IMR-90 (cell line): ENCODE measurements at regions not wholly inside any gene's neighbourhood (a gene's known extent, or its start where the extent isn't known, plus 50 kb on each side); places are given as distances from the start of the nearest gene placed in this dataset.

Experiments used
- ATAC-seq: fragments of 200-7000 bp; cut with Tn5 transposase; 2 replicates; pipeline ENCODE4 v1.9.1; 2020; ENCODE audit warnings: low read depth, mild to moderate bottlenecking, moderate library complexity
- BruUV-seq: library from RNA; stranded (reverse); fragments of 400-500 nt; replicated peaks from 2 replicates; lab custom pipeline; 2021; lab: Mats Ljungman, UMichigan
- CTCF ChIA-PET: fragments of 300-600 bp; formaldehyde crosslinking; extraction: SDS; loops from one replicate; lab custom pipeline; 2021; ENCODE audit warnings: antibody characterized with exemption; lab: Yijun Ruan, JAX
- POLR2A ChIA-PET: fragments of 300-600 bp; sonication (Branson Sonifier 250); formaldehyde crosslinking; loops from one replicate; lab custom pipeline; 2022; ENCODE audit warnings: antibody characterized with exemption; ENCODE audit not compliant: unreplicated experiment; lab: Charles Lee
- DNase-seq: peaks from one replicate; pipeline ENCODE4 v3.0.0; 2013
- H2AFZ ChIP-seq: replicated peaks from 2 replicates; pipeline ENCODE3; 2013; ENCODE audit warnings: low read length, mild to moderate bottlenecking; ENCODE audit not compliant: poor library complexity
- H2AK5ac ChIP-seq: 2 replicates; pipeline ENCODE4 v1.6.1; 2013; ENCODE audit warnings: low read depth, low read length, inconsistent platforms
- H2AK9ac ChIP-seq: replicated peaks from 2 replicates; pipeline ENCODE3; 2013; ENCODE audit warnings: mild to moderate bottlenecking, low read depth, low read length, moderate library complexity; ENCODE audit not compliant: poor library complexity
- H2BK120ac ChIP-seq: 2 replicates; pipeline ENCODE4 v1.6.1; 2013; ENCODE audit warnings: low read depth, low read length, inconsistent platforms
- H2BK15ac ChIP-seq: 3 replicates; pipeline ENCODE4 v1.6.1; 2013; ENCODE audit warnings: low read depth, low read length, inconsistent platforms
- H2BK20ac ChIP-seq: 2 replicates; pipeline ENCODE4 v1.6.1; 2013; ENCODE audit warnings: low read depth, mild to moderate bottlenecking, inconsistent platforms, low read length, moderate library complexity
- H2BK5ac ChIP-seq: 2 replicates; pipeline ENCODE4 v1.6.1; 2013; ENCODE audit warnings: mild to moderate bottlenecking, low read depth, low read length, inconsistent platforms; ENCODE audit not compliant: poor library complexity, severe bottlenecking
- H3K14ac ChIP-seq: replicated peaks from 2 replicates; pipeline ENCODE4 v1.6.1; 2013; ENCODE audit warnings: low read depth, low read length, inconsistent platforms
- H3K18ac ChIP-seq: 2 replicates; pipeline ENCODE4 v1.6.1; 2013; ENCODE audit warnings: low read depth, low read length, control low read depth
- H3K23ac ChIP-seq: 2 replicates; pipeline ENCODE4 v1.6.1; 2013; ENCODE audit warnings: low read depth, low read length, inconsistent platforms
- H3K27ac ChIP-seq: 2 replicates; pipeline ENCODE4 v1.5.1; 2013; ENCODE audit warnings: mild to moderate bottlenecking, control low read depth, low read length; ENCODE audit not compliant: insufficient read depth
- H3K27me3 ChIP-seq: 2 replicates; pipeline ENCODE4 v1.6.1; 2013; ENCODE audit warnings: low read length; ENCODE audit not compliant: control insufficient read depth, insufficient read depth
- H3K36me3 ChIP-seq: 2 replicates; pipeline ENCODE4 v1.6.1; 2013; ENCODE audit warnings: low read length, mixed read lengths; ENCODE audit not compliant: control insufficient read depth, insufficient read depth
- H3K4ac ChIP-seq: 2 replicates; pipeline ENCODE4 v1.6.1; 2013; ENCODE audit warnings: low read depth, low read length, inconsistent platforms
- H3K4me1 ChIP-seq: 2 replicates; pipeline ENCODE4 v1.6.1; 2013; ENCODE audit warnings: low read length, mixed read lengths; ENCODE audit not compliant: control insufficient read depth, insufficient read depth
- H3K4me2 ChIP-seq: 2 replicates; pipeline ENCODE4 v1.6.1; 2013; ENCODE audit warnings: low read depth, mild to moderate bottlenecking, control low read depth, low read length, moderate library complexity
- H3K4me3 ChIP-seq: 2 replicates; pipeline ENCODE4 v1.5.1; 2013; ENCODE audit warnings: low read depth, mild to moderate bottlenecking, control low read depth, low read length, moderate library complexity; ENCODE audit not compliant: insufficient read depth
- H3K56ac ChIP-seq: 2 replicates; pipeline ENCODE4 v1.6.1; 2013; ENCODE audit warnings: low read length, inconsistent platforms; ENCODE audit not compliant: insufficient read depth; ENCODE audit errors: extremely low read depth
- H3K79me1 ChIP-seq, 2 experiments: 2 replicates each; pipeline ENCODE4 v1.6.1; 2013; ENCODE audit warnings: low read length in 2 of 2, inconsistent platforms in 1 of 2, low read depth in 1 of 2
- H3K9ac ChIP-seq: 2 replicates; pipeline ENCODE4 v1.6.1; 2013; ENCODE audit warnings: low read depth, low read length, control low read depth
- H3K9me1 ChIP-seq: 2 replicates; pipeline ENCODE4 v1.6.1; 2013; ENCODE audit warnings: low read length, inconsistent platforms; ENCODE audit not compliant: insufficient read depth
- H3K9me3 ChIP-seq: 2 replicates; pipeline ENCODE4 v1.6.1; 2013; ENCODE audit warnings: low read length; ENCODE audit not compliant: control insufficient read depth, insufficient read depth
- H4K20me1 ChIP-seq: 2 replicates; pipeline ENCODE4 v1.6.1; 2013; ENCODE audit warnings: low read length, inconsistent platforms; ENCODE audit not compliant: insufficient read depth
- H4K5ac ChIP-seq: 2 replicates; pipeline ENCODE4 v1.6.1; 2013; ENCODE audit warnings: mild to moderate bottlenecking, low read depth, low read length, control low read depth
- H4K8ac ChIP-seq, 2 experiments: 2 replicates each; pipeline ENCODE4 v1.6.1; 2013; ENCODE audit warnings: low read depth in 2 of 2, low read length in 2 of 2, control low read depth in 1 of 2, inconsistent platforms in 1 of 2
- H4K91ac ChIP-seq: 2 replicates; pipeline ENCODE4 v1.6.1; 2013; ENCODE audit warnings: low read depth, low read length, inconsistent platforms; ENCODE audit not compliant: insufficient read depth
- BHLHE40 ChIP-seq: fragments of 150-350 bp; IDR thresholded peaks from 2 replicates; pipeline ENCODE4 v1.6.1; 2016; ENCODE audit warnings: mild to moderate bottlenecking, low read depth, low read length
- CEBPB ChIP-seq: IDR thresholded peaks from 2 replicates; pipeline ENCODE4 v1.6.1; 2012; ENCODE audit warnings: low read depth, low read length, improper control_type of control experiment
- CHD1 ChIP-seq: IDR thresholded peaks from 2 replicates; pipeline ENCODE4 v1.6.1; 2012; ENCODE audit warnings: low read depth, low read length, improper control_type of control experiment
- CTCF ChIP-seq: conservative IDR thresholded peaks from 2 replicates; pipeline ENCODE4 v1.5.1; 2012; ENCODE audit warnings: mild to moderate bottlenecking, low read depth, low read length, improper control_type of control experiment
- ELK1 ChIP-seq: fragments of 150-350 bp; IDR thresholded peaks from 2 replicates; pipeline ENCODE4 v1.6.1; 2016; ENCODE audit warnings: low read depth, mild to moderate bottlenecking, low read length, moderate library complexity, borderline replicate concordance
- FOS ChIP-seq: fragments of 150-350 bp; IDR thresholded peaks from 2 replicates; pipeline ENCODE4 v1.6.1; 2016; ENCODE audit warnings: low read depth, low read length
- MAFK ChIP-seq: IDR thresholded peaks from 2 replicates; pipeline ENCODE4 v1.6.1; 2012; ENCODE audit warnings: low read depth, low read length, improper control_type of control experiment
- MAZ ChIP-seq: IDR thresholded peaks from 2 replicates; pipeline ENCODE4 v1.6.1; 2012; ENCODE audit warnings: low read depth, mild to moderate bottlenecking, low read length, improper control_type of control experiment, moderate library complexity, borderline replicate concordance
- MXI1 ChIP-seq: IDR thresholded peaks from 2 replicates; pipeline ENCODE4 v1.6.1; 2012; ENCODE audit warnings: low read depth, mild to moderate bottlenecking, low read length, moderate library complexity, borderline replicate concordance
- NFE2L2 ChIP-seq: fragments of 150-350 bp; IDR thresholded peaks from 2 replicates; pipeline ENCODE4 v1.6.1; 2016; ENCODE audit warnings: low read depth, mild to moderate bottlenecking, low read length
- RAD21 ChIP-seq: IDR thresholded peaks from 2 replicates; pipeline ENCODE4 v1.6.1; 2012; ENCODE audit warnings: low read length, improper control_type of control experiment
- RCOR1 ChIP-seq: IDR thresholded peaks from 2 replicates; pipeline ENCODE4 v1.6.1; 2012; ENCODE audit warnings: mild to moderate bottlenecking, low read length, improper control_type of control experiment; ENCODE audit not compliant: insufficient replicate concordance
- RFX5 ChIP-seq: IDR thresholded peaks from 2 replicates; pipeline ENCODE4 v1.8.0; 2012; ENCODE audit warnings: low read depth, mild to moderate bottlenecking, low read length, moderate library complexity
- SMC3 ChIP-seq: fragments of 150-350 bp; IDR thresholded peaks from 2 replicates; pipeline ENCODE4 v1.6.1; 2016; ENCODE audit warnings: low read depth, mild to moderate bottlenecking, antibody characterized with exemption, low read length, moderate library complexity
- WGBS, 2 experiments: methylation state at CpG; one replicate each; pipeline versions ENCODE4 v1.1.5 to v1.1.7; 2013; ENCODE audit warnings: missing lambda C conversion rate in 2 of 2; ENCODE audit not compliant: insufficient read length in 1 of 2; ENCODE audit errors: extremely low coverage in 2 of 2; 5-methylcytosine and 5-hydroxymethylcytosine counted together
- dilution Hi-C: fragments of 300-500 bp; cut with HindIII; formaldehyde crosslinking; loops from one replicate; pipeline ENCODE4 v1.14.3; 2018; ENCODE audit warnings: low sequenced_read_pairs; ENCODE audit not compliant: unreplicated experiment
- in situ Hi-C: fragments of 300-500 bp; cut with MboI; formaldehyde crosslinking; loops from 3 replicates; pipeline ENCODE4 v1.14.3; 2019; ENCODE audit warnings: low sequenced_read_pairs, inconsistent platforms, mixed read lengths
- intact Hi-C: fragments of 100-400 bp; cut with micrococcal nuclease; formaldehyde crosslinking; loops from 2 replicates; pipeline ENCODE4 v1.10.0; 2022

GRCh38 chr13:76503766-76504165, 382.4 kb downstream of the KCTD12 start:
- H3K4me3 ChIP-seq: no peak overlapping the region
- ChIA-PET POLR2A (no interaction called here), CTCF (no interaction called here)
- H3K18ac ChIP-seq: no peak overlapping the region
- H3K4me1 ChIP-seq: no peaks in the 10 kb centered on the region
- no peaks in the 10 kb centered on the region for H3K79me1 ChIP-seq
- H4K20me1 ChIP-seq: no peaks in the 10 kb centered on the region
- H3K23ac ChIP-seq: no peak overlapping the region
- no peak overlapping the region; the same call in 1 of the 2 replicates for H2AK5ac ChIP-seq
- H3K27me3 ChIP-seq: peaks cover 16% of the 10 kb centered on the region
- no peak overlapping the region for H2BK120ac ChIP-seq
- 88% methylated on average over 4 of the region's 5 CpGs; no CpG with 5 or more reads in 1 of the 2 experiments for WGBS, 2 experiments
- ATAC-seq (no peak), DNase-seq (no peak)
- H3K14ac ChIP-seq: no peak overlapping the region
- H3K9ac ChIP-seq: no peak overlapping the region
- no peak overlapping the region for H3K4me2 ChIP-seq
- no peak overlapping the region for H2BK15ac ChIP-seq
- no peak for TF ChIP-seq RAD21
- TF ChIP-seq BHLHE40: no peak
- TF ChIP-seq RCOR1: no peak
- no peak for TF ChIP-seq NFE2L2
- TF ChIP-seq RFX5: no peak
- no peak for TF ChIP-seq CHD1
- no peak for TF ChIP-seq MXI1
- TF ChIP-seq MAFK: no peak
- TF ChIP-seq CEBPB: no peak
- TF ChIP-seq MAZ: no peak
- TF ChIP-seq SMC3: no peak
- no peak for TF ChIP-seq ELK1
- no peak for TF ChIP-seq CTCF
- no peak for TF ChIP-seq FOS
- H3K4ac ChIP-seq: no peak overlapping the region
- in situ Hi-C loops: no loop called here
- H4K8ac ChIP-seq: no peak overlapping the region
- H4K91ac ChIP-seq: no peak overlapping the region
- H3K27ac ChIP-seq: no peak overlapping the region
- H3K36me3 ChIP-seq: no peaks in the 10 kb centered on the region
- no peak overlapping the region for H2BK5ac ChIP-seq
- no peak overlapping the region for H4K5ac ChIP-seq
- intact Hi-C loops: no loop called here
- no peak overlapping the region for H3K56ac ChIP-seq
- no peaks in the 10 kb centered on the region for H3K9me1 ChIP-seq
- H2AK9ac ChIP-seq: no peak overlapping the region
- H2AFZ ChIP-seq: no peak overlapping the region
- H3K9me3 ChIP-seq: no peaks in the 10 kb centered on the region
- H2BK20ac ChIP-seq: no peak overlapping the region
- BruUV-seq: no TSS peak
- dilution Hi-C loops: no loop called here
